GM12891 (cell line): ENCODE measurements at regions not wholly inside any gene's neighbourhood (a gene's known extent, or its start where the extent isn't known, plus 50 kb on each side); places are given as distances from the start of the nearest gene placed in this dataset.
"Not testable (repeated sequence)": the region's sequence is repeated elsewhere in the genome, so short reads cannot be mapped to it uniquely, and the experiment has no call there.

Experiments
- POLR2A ChIP-seq: IDR thresholded peaks from 2 replicates; pipeline ENCODE4 v1.6.1; 2011; ENCODE audit warnings: low read depth, low read length, control low read depth
- POLR2AphosphoS5 ChIP-seq: IDR thresholded peaks from 2 replicates; pipeline ENCODE4 v1.6.1; 2011; ENCODE audit warnings: low read depth, low read length, control low read depth
- POU2F2 ChIP-seq: IDR thresholded peaks from 2 replicates; pipeline ENCODE4 v1.6.1; 2011; ENCODE audit warnings: low read depth, mild to moderate bottlenecking, control low read depth, low read length, moderate library complexity
- SPI1 ChIP-seq: IDR thresholded peaks from 2 replicates; pipeline ENCODE4 v1.6.1; 2011; ENCODE audit warnings: low read depth, low read length, control low read depth
- TAF1 ChIP-seq: IDR thresholded peaks from 2 replicates; pipeline ENCODE4 v1.6.1; 2011; ENCODE audit warnings: low read depth, low read length, control low read depth

GRCh38 chr3:195637011-195637410, 53.3 kb upstream of the APOD start:
- not testable (repeated sequence) for TF ChIP-seq TAF1, POLR2A, POU2F2, POLR2AphosphoS5, SPI1
